ENCODE measurements at regions not wholly inside any gene's neighbourhood (a gene's known extent, or its start where the extent isn't known, plus 50 kb on each side); places are given as distances from the start of the nearest gene placed in this dataset.
A peak's percentile ranks its signal among the peaks of the same experiment; 100 is the strongest.

DNA sequence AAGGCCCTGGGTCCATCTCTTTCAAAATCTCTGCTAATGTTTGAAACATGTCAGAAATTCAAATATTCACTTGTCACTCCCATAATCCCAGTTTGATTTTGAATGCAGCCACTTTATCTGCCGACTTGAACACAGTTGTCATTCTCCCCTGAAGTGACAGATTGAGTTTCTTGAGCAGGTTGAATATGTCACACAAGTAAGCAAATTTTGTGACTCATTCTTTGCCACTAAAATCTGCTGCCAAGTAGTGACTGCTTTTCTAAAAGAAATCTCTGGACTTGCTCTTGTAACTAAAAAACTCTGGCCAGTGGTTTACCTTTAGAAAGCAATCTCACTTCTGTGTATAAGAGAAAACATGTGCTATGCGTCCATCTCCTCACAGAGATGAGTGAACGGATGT is 357.1 kb downstream of the LMO7 start:
- no peak overlapping the region for H3K4me3 ChIP-seq (ENCODE audit: low read length)
- TF ChIP-seq, protein P1, sequence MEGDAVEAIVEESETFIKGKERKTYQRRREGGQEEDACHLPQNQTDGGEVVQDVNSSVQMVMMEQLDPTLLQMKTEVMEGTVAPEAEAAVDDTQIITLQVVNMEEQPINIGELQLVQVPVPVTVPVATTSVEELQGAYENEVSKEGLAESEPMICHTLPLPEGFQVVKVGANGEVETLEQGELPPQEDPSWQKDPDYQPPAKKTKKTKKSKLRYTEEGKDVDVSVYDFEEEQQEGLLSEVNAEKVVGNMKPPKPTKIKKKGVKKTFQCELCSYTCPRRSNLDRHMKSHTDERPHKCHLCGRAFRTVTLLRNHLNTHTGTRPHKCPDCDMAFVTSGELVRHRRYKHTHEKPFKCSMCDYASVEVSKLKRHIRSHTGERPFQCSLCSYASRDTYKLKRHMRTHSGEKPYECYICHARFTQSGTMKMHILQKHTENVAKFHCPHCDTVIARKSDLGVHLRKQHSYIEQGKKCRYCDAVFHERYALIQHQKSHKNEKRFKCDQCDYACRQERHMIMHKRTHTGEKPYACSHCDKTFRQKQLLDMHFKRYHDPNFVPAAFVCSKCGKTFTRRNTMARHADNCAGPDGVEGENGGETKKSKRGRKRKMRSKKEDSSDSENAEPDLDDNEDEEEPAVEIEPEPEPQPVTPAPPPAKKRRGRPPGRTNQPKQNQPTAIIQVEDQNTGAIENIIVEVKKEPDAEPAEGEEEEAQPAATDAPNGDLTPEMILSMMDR (conservative IDR thresholded peaks at IDR 0.05; ENCODE audit: low read length): no peak
- no peak for DNase-seq (ENCODE audit: low read depth)

DNA sequence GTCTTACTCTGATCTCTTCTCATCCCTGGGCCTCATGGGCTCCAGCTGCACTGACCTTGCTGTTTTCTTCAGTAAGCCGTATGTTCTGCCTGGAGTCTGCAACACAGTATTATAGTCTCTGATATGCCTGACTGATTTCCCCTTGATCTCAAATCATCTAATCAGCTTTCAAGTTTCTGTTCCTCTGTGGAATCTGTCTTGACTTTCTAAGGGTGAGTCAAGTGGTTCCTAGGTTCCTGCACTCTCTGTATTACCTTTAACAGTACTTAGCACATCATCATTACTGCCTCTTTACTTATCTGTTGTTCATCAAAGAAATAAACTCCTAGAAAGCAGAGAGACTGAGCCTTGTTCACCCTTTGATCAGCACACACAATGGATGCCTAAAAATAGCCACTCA is 350.7 kb downstream of the LMO7 start:
- no peak overlapping the region for H3K4me3 ChIP-seq (ENCODE audit: low read length)
- TF ChIP-seq, protein P1 (conservative IDR thresholded peaks at IDR 0.05; ENCODE audit: low read length): no peak
- no peak for DNase-seq (ENCODE audit: low read depth)

DNA sequence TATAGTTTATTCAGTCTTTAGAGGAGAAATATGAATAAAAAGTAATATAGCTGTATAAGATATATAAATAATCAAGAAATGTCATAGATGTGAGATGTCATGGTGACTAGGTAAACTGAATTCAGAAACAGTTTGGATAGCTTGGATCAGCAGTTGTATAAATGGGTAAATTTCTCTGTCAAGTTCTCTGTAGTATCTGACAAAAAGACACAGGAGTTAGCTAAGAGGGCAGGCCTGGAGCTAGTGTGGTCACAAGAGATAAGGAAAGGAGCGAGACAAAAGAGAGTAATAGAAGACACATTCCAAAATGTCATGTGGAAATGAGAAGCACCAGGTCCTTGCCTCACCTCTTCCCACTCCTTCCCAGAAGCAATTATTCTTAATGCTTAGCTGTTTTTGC is 349.0 kb downstream of the LMO7 start:
- DNase-seq (ENCODE audit: low read depth): no peak
- H3K4me3 ChIP-seq (ENCODE audit: low read length): no peak overlapping the region
- TF ChIP-seq, protein P1 (conservative IDR thresholded peaks at IDR 0.05; ENCODE audit: low read length): no peak

DNA sequence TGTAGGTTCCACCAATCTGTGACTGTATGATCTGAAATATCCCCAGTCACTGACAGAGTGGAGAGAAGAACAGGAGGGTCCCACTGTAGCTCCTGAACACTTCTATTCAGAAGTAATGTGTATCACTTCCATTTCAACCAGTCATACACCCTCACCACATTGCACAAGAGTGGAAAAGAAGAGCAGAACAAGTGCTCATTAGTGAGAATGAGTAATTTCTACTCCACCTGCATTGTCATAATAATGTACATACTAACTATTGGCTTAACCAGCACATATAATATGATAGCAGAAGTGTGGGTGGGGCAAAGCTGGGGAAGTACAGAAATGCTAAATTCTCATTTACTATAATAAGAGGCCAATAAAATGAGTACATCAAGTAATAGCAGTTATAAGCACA is 342.7 kb downstream of the LMO7 start:
- TF ChIP-seq, protein P1 (conservative IDR thresholded peaks at IDR 0.05; ENCODE audit: low read length): no peak
- no peak overlapping the region for H3K4me3 ChIP-seq (ENCODE audit: low read length)
- DNase-seq (ENCODE audit: low read depth): no peak

DNA sequence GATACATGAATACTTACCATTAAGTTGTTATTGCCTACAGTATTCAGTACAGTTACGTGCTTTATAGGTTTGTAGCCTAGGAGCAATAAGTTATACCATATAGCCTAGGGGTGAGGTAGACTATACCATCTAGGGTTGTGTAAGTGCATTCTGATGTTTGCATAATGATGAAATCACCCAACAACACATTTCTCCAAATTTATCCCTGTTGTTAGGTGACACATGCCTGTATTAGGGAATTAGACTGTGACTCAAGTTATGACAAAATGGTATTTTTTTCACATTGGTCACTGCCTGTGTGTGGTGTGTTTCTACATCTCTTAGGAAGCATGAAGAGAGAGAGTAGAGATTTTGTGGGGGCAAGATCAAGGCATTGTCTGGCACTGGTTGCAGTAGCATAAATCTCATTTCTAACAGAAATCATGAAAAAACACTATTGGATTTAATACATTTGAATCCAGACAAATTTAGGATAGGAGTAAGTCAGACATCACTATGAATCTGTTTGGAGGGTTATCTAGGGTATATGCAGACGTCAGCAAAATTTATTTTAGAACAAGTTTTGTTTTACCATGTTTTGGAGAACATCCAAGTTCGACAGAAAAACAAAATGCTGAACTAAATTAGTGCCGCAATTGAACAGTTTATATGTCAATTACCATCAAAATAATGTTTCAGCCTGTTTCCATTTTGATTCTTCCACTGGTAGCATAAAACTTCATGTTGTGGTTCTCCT is 332.1 kb downstream of the LMO7 start:
- TF ChIP-seq, protein P1 (conservative IDR thresholded peaks at IDR 0.05; ENCODE audit: low read length): no peak
- peak; percentile 41 for DNase-seq (ENCODE audit: low read depth)
- no peak overlapping the region for H3K4me3 ChIP-seq (ENCODE audit: low read length)

DNA sequence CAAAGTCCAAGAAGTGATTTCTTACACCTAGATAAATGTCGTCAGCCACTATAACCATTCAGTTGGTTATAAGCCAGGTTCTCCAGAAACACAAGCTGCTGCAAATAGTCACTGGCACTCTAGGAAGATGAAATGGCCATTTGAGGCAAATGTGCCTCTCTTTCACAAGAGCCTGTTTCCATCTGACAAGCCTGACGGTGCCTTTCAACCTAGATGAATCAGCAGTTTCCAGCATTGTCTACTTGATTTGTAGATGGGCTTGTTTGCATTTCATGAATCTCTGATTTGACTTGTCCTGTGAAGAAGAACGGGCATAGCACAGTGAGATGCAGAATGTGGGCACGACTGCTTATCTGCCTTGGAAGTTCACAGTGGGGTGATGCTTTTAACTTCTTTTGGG is 327.2 kb downstream of the LMO7 start:
- H3K4me3 ChIP-seq (ENCODE audit: low read length): no peak overlapping the region
- DNase-seq (ENCODE audit: low read depth): peak; percentile 1
- TF ChIP-seq, protein P1 (conservative IDR thresholded peaks at IDR 0.05; ENCODE audit: low read length): no peak

DNA sequence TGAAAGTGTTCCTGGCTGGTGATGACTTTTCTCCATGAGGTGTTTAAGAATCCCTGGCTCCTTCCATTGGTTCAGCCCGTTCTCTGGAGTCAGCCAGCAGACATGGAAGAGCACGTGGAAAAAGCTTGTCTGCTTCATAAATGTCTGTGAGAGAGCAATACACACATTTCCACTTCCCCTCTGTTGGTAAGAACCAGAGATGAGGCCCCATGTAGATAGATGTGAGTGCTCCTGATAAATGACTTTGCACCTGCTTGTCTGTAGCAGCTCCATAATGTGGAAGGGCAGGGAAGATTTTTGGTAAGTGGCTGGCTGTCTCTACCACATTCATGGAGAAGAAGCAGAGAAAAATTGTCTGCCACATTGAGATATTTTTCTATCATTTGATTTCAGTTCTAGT is 325.8 kb downstream of the LMO7 start:
- DNase-seq (ENCODE audit: low read depth): no peak
- H3K4me3 ChIP-seq (ENCODE audit: low read length): no peak overlapping the region
- TF ChIP-seq, protein P1 (conservative IDR thresholded peaks at IDR 0.05; ENCODE audit: low read length): no peak

All from AG10803 (cell line).